Thoracic aorta (tissue), 2 donors: ENCODE measurements at regions not wholly inside any gene's neighbourhood (a gene's known extent, or its start where the extent isn't known, plus 50 kb on each side); places are given as distances from the start of the nearest gene placed in this dataset.

Experiments used
- ATAC-seq: fragments of 150-250 bp; one replicate; pipeline ENCODE4 v1.8.0; 2017; ENCODE audit warnings: low read depth; ENCODE audit not compliant: insufficient number of reproducible peaks, low FRiP score
- DNase-seq: peaks from one replicate; pipeline ENCODE4 v3.0.0-alpha.2; 2020; ENCODE audit warnings: low spot score
- H3K27ac ChIP-seq, 2 donors: fragments of 200-600 bp; sonication (generic); 1 replicate in 1 of 2; 2 replicates in 1 of 2; pipeline ENCODE4 v1.5.1; 2016; ENCODE audit warnings: mild to moderate bottlenecking in 2 of 2, moderate library complexity in 2 of 2
- H3K27me3 ChIP-seq: fragments of 200-600 bp; sonication (generic); replicated peaks from 2 replicates; pipeline ENCODE4 v1.6.0; 2016; ENCODE audit warnings: mild to moderate bottlenecking; ENCODE audit not compliant: insufficient read depth
- H3K36me3 ChIP-seq: fragments of 200-600 bp; sonication (generic); one replicate; pipeline ENCODE4 v1.5.1; 2016
- H3K4me1 ChIP-seq, 2 donors: fragments of 200-600 bp; sonication (generic); 1 replicate in 1 of 2; 2 replicates in 1 of 2; pipeline versions ENCODE4 v1.5.1 to v1.6.0; 2016; ENCODE audit warnings: low read depth in 2 of 2, mild to moderate bottlenecking in 1 of 2; ENCODE audit not compliant: control insufficient read depth in 1 of 2
- H3K4me3 ChIP-seq: fragments of 200-600 bp; sonication (generic); 2 replicates; pipeline ENCODE4 v1.5.1; 2016; ENCODE audit warnings: mild to moderate bottlenecking
- H3K9me3 ChIP-seq: fragments of 200-600 bp; sonication (generic); 2 replicates; pipeline ENCODE4 v1.5.1; 2016
- TF ChIP-seq, protein P1 (sequence below): fragments of 200-600 bp; sonication (generic); IDR thresholded peaks from one replicate; pipeline ENCODE4 v1.5.1; 2019; ENCODE audit warnings: antibody characterized with exemption

DNA sequence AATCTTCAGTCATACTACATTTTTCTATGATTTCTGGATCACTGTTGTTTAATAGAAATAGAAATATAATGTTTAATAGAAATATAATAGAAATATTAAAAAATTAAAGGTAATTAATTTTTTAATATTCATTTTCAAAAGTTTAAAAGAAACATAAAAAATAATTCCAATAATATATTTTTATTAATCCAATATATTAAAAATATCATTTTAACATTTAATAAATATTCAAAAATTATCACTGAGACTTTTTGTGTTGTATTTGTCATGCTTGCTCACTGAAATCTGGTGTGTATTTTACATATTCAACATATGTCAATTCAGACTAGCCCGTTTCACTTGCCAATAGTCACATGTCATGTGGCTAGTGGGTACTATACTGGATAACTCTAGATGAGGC lies 80.6 kb upstream of the SLCO6A1 start:
- TF ChIP-seq, protein P1, sequence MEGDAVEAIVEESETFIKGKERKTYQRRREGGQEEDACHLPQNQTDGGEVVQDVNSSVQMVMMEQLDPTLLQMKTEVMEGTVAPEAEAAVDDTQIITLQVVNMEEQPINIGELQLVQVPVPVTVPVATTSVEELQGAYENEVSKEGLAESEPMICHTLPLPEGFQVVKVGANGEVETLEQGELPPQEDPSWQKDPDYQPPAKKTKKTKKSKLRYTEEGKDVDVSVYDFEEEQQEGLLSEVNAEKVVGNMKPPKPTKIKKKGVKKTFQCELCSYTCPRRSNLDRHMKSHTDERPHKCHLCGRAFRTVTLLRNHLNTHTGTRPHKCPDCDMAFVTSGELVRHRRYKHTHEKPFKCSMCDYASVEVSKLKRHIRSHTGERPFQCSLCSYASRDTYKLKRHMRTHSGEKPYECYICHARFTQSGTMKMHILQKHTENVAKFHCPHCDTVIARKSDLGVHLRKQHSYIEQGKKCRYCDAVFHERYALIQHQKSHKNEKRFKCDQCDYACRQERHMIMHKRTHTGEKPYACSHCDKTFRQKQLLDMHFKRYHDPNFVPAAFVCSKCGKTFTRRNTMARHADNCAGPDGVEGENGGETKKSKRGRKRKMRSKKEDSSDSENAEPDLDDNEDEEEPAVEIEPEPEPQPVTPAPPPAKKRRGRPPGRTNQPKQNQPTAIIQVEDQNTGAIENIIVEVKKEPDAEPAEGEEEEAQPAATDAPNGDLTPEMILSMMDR: no peak
- Histone ChIP-seq H3K4me3 (no peak overlapping the region), H3K9me3 (no peaks in the 10 kb centered on the region), H3K27me3 (no peaks in the 10 kb centered on the region), H3K4me1 (no peaks in the 10 kb centered on the region), H3K36me3 (no peaks in the 10 kb centered on the region), H3K27ac (no peak overlapping the region)
- DNase-seq (no peak), ATAC-seq (no peak)

DNA sequence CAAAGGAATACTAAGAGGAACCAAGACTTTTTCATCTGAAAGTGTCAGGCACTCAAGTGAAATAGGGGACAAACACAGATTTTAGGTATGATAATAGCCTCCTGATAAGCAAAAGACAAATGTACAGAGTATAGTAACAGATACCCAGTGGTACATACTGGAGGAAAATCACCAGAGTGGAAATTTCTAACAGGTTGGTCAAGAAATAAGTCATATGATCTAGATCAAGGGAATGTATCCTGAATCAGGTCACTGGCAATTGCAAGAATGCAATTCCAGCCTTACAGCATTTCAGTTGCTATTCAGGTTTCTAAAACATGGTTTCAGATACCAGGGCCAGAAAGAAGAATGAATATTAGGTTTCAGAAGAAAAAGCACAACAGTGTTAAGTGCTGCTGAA lies 82.2 kb upstream of the SLCO6A1 start:
- TF ChIP-seq, protein P1: no peak
- Histone ChIP-seq H3K27me3 (no peaks in the 10 kb centered on the region), H3K36me3 (no peaks in the 10 kb centered on the region), H3K4me1 (no peaks in the 10 kb centered on the region), H3K4me3 (no peak overlapping the region), H3K27ac (no peak overlapping the region), H3K9me3 (no peaks in the 10 kb centered on the region)
- DNase-seq (no peak), ATAC-seq (no peak)

DNA sequence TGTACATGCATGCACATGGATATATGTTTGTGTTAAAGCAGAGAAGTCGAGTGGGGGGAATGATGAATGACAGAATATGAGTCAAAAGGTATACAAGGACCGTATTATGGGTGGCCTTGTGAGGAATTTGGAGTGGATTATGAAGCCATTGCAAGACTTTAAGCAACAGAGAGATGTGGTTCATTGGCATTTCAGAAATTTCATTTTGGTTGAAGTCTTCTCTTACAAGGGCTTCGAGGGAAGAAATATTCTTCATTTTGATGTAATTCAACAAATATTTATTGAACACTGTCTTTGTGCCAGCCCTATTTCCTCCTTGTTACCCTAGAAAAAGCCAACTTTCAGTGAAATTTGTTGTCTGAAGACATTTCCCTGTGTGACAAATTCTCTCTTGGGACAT lies 83.9 kb upstream of the SLCO6A1 start:
- TF ChIP-seq, protein P1: no peak
- no peak for ATAC-seq
- H3K9me3 ChIP-seq: no peaks in the 10 kb centered on the region
- no peak overlapping the region for H3K27ac ChIP-seq
- H3K36me3 ChIP-seq: no peaks in the 10 kb centered on the region
- H3K27me3 ChIP-seq: no peaks in the 10 kb centered on the region
- DNase-seq: no peak
- no peak overlapping the region for H3K4me3 ChIP-seq
- H3K4me1 ChIP-seq: no peaks in the 10 kb centered on the region

DNA sequence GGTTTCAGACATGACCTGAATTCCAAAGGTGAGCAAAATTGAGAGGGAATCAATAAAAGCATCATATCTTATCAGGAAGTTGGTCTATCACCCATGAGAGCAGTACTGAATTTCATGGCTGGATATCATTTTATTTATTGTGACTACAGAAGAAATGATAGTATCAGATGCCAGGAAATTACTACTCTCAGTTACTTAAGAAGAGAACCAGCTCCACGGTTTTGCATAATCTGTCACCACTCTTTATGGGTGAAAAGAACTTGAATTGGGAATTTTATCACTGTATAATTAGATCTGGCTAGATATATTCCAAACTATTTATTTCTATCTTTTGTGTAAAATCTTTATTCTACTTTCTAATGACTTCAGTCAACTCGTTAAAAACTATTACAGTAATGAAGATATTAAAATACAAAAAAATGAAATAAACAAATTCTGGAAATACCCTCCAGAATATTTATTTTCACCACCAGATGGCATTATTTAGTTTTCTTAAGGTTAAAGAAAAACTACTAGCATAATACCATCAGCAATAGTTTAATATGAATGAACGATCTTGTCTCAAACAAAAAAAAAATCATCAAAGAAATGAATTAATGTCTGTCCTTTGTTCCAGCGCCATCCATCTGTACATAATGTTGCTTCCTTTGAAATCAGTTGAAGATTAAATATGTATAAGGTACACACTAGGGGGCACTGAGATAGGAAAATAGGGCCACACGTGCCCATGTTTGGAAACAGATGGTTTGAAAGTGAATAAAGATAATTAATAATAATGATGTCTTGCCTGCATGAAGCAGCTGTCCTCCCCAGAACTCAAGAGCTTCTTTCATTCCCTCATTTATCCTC lies 84.7 kb upstream of the SLCO6A1 start:
- ATAC-seq: no peak
- no peak overlapping the region for H3K27ac ChIP-seq
- TF ChIP-seq, protein P1: peak; percentile 53

DNA sequence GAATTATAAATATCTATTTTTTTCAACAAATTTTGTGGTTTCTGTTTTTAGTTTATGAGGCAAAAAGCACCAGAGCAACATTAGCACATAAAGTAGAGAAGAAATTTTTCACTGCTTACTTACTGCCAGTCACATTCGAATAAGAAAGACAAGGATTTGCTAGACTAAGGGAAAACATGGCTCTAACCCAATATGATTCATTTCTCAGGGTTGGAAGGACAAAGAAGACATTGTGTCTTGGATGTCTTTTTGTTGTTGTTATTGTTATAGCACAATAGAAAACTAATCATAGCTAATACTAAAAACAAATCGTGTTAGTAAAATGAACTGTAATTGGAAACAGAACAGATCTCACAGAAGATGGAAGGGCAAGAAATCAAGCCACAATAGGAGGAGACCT lies 90.9 kb upstream of the SLCO6A1 start:
- Histone ChIP-seq H3K9me3 (no peaks in the 10 kb centered on the region), H3K27me3 (no peaks in the 10 kb centered on the region), H3K4me1 (no peaks in the 10 kb centered on the region), H3K36me3 (no peaks in the 10 kb centered on the region), H3K27ac (no peak overlapping the region), H3K4me3 (no peak overlapping the region)
- ATAC-seq (no peak), DNase-seq (no peak)
- TF ChIP-seq, protein P1: no peak

More for the DNA sequence above, 84.7 kb upstream of the SLCO6A1 start:
- Histone ChIP-seq H3K9me3 (no peaks in the 10 kb centered on the region), H3K4me3 (no peak overlapping the region), H3K36me3 (no peaks in the 10 kb centered on the region), H3K4me1 (no peaks in the 10 kb centered on the region), H3K27me3 (no peaks in the 10 kb centered on the region)
- no peak for DNase-seq
